Gastrocnemius medialis (tissue), 4 donors: ENCODE measurements at regions not wholly inside any gene's neighbourhood (a gene's known extent, or its start where the extent isn't known, plus 50 kb on each side); places are given as distances from the start of the nearest gene placed in this dataset.

Experiments used
- ATAC-seq, 2 donors: fragments of 150-250 bp; one replicate each; pipeline ENCODE4 v1.9.1; 2016
- DNase-seq, 2 donors: peaks; one replicate each; pipeline ENCODE4 v3.0.0-alpha.2; 2019
- H3K27ac ChIP-seq, 4 donors: fragments of 200-600 bp; sonication (generic); 1 replicate in 1 of 4; 2 replicates in 3 of 4; pipeline ENCODE4 v1.5.1; 2016 to 2018; ENCODE audit warnings: mild to moderate bottlenecking in 2 of 4, moderate library complexity in 1 of 4
- H3K27me3 ChIP-seq, 3 donors: fragments of 200-600 bp; sonication (generic) in 2 of 3; 1 replicate in 1 of 3; 2 replicates in 2 of 3; pipeline versions ENCODE4 v1.5.1 to v1.6.0; 2016 to 2019; ENCODE audit warnings: mild to moderate bottlenecking in 1 of 3, moderate library complexity in 1 of 3
- H3K36me3 ChIP-seq, 2 donors: fragments of 200-600 bp; sonication (generic) in 1 of 2; one replicate each; pipeline ENCODE4 v1.5.1; 2017 to 2018
- H3K4me1 ChIP-seq, 2 donors: fragments of 200-600 bp; sonication (generic) in 1 of 2; one replicate each; pipeline ENCODE4 v1.5.1; 2016 to 2017; ENCODE audit warnings: mild to moderate bottlenecking in 2 of 2
- H3K4me3 ChIP-seq, 4 donors: fragments of 200-600 bp; sonication (generic) in 3 of 4; 1 replicate in 1 of 4; 2 replicates in 3 of 4; pipeline ENCODE4 v1.5.1; 2016 to 2019; ENCODE audit warnings: mild to moderate bottlenecking in 2 of 4
- H3K9me3 ChIP-seq, 3 donors: fragments of 200-600 bp; sonication (generic) in 2 of 3; 1 replicate in 1 of 3; 2 replicates in 2 of 3; pipeline ENCODE4 v1.5.1; 2016 to 2019
- POLR2A ChIP-seq, 2 donors: fragments of 450-650 bp; IDR thresholded peaks; one replicate each; pipeline ENCODE4 v1.6.1; 2017; ENCODE audit warnings: antibody characterized with exemption in 2 of 2, mild to moderate bottlenecking in 2 of 2, moderate library complexity in 2 of 2
- in situ Hi-C, 4 donors: fragments of 200-750 bp; cut with MboI; loops; one replicate each; pipeline versions ENCODE4 v1.15.0 to v1.8.0; 2017; ENCODE audit warnings: low sequenced_read_pairs in 4 of 4
- intact Hi-C: fragments of 100-400 bp; cut with DNase I; formaldehyde crosslinking; loops from one replicate; pipeline ENCODE4 v1.15.1; 2023; ENCODE audit warnings: low total_unique reads
- TF ChIP-seq, protein P1 (sequence below), 5 experiments: fragments of 450-650 bp in 3 of 5; fragments of 200-600 bp in 2 of 5; sonication (generic) in 2 of 5; IDR thresholded peaks in 4 of 5; conservative IDR thresholded peaks in 1 of 5; 1 replicate in 4 of 5; 2 replicates in 1 of 5; pipeline ENCODE4 v1.5.1; 2016 to 2019; ENCODE audit warnings: antibody characterized with exemption in 5 of 5, mild to moderate bottlenecking in 3 of 5, moderate library complexity in 3 of 5

DNA sequence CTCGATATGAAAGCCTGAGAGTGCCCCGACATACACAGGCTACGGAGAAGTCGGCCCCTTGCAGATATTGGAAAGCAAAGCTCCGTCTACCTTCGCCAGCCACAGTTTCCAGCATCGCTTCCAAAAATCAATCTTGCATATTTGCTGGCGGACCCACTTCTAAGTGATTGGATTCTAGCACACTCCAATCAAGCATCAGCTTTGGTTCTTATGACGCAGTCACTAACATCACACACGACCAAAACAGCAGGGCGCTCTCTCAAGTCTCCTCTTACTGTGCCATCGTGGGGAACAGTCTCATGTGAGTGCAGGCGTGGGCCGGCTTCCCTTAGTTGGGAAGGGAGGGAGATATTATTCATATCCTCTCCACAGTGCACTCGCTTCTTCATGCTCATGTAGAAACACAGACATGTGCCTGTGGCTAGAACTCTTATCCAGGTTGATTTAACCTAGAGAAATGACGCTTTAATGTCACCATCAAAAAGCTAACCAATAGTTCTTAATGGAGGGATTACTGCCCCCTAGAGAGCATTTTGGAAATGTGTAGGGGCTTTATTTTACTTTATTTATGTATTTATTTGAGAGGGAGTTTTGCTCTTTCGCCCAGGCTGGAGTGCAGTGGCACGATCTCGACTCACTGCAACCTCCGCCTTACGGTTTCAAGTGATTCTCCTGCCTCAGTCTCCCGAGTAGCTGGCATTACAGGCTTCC, 229.8 kb downstream of the SOD2 start:
- intact Hi-C loops (no loop called here), in situ Hi-C loops (no loop called here)
- TF ChIP-seq, protein P1, sequence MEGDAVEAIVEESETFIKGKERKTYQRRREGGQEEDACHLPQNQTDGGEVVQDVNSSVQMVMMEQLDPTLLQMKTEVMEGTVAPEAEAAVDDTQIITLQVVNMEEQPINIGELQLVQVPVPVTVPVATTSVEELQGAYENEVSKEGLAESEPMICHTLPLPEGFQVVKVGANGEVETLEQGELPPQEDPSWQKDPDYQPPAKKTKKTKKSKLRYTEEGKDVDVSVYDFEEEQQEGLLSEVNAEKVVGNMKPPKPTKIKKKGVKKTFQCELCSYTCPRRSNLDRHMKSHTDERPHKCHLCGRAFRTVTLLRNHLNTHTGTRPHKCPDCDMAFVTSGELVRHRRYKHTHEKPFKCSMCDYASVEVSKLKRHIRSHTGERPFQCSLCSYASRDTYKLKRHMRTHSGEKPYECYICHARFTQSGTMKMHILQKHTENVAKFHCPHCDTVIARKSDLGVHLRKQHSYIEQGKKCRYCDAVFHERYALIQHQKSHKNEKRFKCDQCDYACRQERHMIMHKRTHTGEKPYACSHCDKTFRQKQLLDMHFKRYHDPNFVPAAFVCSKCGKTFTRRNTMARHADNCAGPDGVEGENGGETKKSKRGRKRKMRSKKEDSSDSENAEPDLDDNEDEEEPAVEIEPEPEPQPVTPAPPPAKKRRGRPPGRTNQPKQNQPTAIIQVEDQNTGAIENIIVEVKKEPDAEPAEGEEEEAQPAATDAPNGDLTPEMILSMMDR (IDR thresholded peaks at IDR 0.05 in 4 of 5, conservative IDR thresholded peaks at IDR 0.05 in 1 of 5) = no peak
- ATAC-seq (no peak), DNase-seq (no peak)
- no peaks in the 10 kb centered on the region for H3K9me3 ChIP-seq
- no peak overlapping the region for H3K4me3 ChIP-seq
- H3K4me1 ChIP-seq = no peaks in the 10 kb centered on the region
- H3K36me3 ChIP-seq = no peaks in the 10 kb centered on the region
- no peaks in the 10 kb centered on the region for H3K27me3 ChIP-seq
- H3K27ac ChIP-seq = no peak overlapping the region

DNA sequence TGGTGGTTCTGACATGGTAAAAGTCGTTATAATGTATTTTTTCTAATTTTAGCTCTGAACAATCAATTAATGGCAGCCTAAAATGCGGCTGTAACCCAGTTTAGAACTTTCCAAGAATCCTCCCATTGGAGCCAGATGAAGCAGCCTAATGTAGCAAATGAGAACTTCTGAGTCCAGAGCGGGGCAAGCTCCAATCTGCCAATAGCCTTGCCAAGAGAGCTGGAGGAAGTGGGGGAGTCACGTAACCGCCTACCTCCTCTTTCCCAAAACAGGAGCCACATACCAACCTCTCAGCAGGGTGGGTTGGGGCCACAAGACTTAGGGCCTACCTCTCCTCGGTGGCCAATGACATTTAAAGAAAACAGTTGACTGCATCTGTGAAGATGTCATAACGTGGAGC, 230.6 kb downstream of the SOD2 start:
- intact Hi-C loops = no loop called here
- H3K4me1 ChIP-seq = no peaks in the 10 kb centered on the region
- in situ Hi-C loops = no loop called here
- no peak overlapping the region for H3K4me3 ChIP-seq
- H3K27ac ChIP-seq = no peak overlapping the region
- no peak for ATAC-seq
- TF ChIP-seq, protein P1 (IDR thresholded peaks at IDR 0.05 in 4 of 5, conservative IDR thresholded peaks at IDR 0.05 in 1 of 5) = no peak
- TF ChIP-seq POLR2A (IDR thresholded peaks at IDR 0.05) = no peak
- no peaks in the 10 kb centered on the region for H3K9me3 ChIP-seq
- DNase-seq = no peak
- no peaks in the 10 kb centered on the region for H3K36me3 ChIP-seq
- H3K27me3 ChIP-seq = no peaks in the 10 kb centered on the region

DNA sequence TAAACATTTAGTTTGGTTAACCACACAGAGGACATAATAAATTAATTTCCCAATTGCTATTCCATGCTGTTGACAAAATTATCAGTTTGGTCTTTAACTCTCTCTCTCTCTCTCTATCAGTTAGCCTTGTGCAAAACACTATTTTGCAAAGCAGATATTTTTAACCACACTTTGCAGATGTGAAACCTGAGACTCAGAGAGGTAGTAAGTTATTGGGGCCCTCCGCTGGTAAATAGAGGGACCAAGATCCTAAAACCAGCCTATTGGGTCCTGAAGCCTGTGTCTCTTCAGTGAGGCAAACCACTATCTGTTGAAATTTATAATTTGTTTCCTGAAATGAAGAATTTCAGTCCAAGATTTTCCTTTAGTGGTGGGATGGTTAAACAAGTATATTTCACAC, 231.0 kb downstream of the SOD2 start:
- ATAC-seq (no peak), DNase-seq (no peak)
- H3K4me3 ChIP-seq = no peak overlapping the region
- H3K27me3 ChIP-seq = no peaks in the 10 kb centered on the region
- H3K4me1 ChIP-seq = no peaks in the 10 kb centered on the region
- TF ChIP-seq, protein P1 (IDR thresholded peaks at IDR 0.05 in 4 of 5, conservative IDR thresholded peaks at IDR 0.05 in 1 of 5) = no peak
- TF ChIP-seq POLR2A (IDR thresholded peaks at IDR 0.05) = no peak
- in situ Hi-C loops = no loop called here
- no peaks in the 10 kb centered on the region for H3K9me3 ChIP-seq
- H3K36me3 ChIP-seq = no peaks in the 10 kb centered on the region
- intact Hi-C loops = no loop called here
- no peak overlapping the region for H3K27ac ChIP-seq

DNA sequence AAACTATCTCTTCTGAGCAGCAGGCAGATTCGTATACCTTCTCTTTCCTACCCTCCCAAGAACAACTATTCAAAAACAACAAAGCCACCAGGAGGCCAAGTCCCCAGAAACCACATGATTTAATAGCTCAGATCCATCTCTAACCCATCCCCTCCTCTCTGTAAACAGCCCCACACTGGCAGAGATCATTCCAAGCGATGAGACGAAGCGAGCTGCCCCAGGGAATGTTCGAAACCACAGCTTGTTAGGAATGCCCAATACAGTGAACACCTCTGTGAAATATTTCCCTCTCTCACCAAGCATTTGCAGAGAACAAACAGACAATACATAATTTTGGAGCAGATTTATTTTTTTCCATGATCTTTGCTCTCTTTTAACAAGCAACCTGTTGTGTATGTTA, 231.8 kb downstream of the SOD2 start:
- DNase-seq = no peak
- TF ChIP-seq, protein P1 (IDR thresholded peaks at IDR 0.05 in 4 of 5, conservative IDR thresholded peaks at IDR 0.05 in 1 of 5) = no peak
- no peak for TF ChIP-seq POLR2A (IDR thresholded peaks at IDR 0.05)
- no peak overlapping the region for H3K4me3 ChIP-seq
- in situ Hi-C loops = no loop called here
- intact Hi-C loops = no loop called here
- no peaks in the 10 kb centered on the region for H3K36me3 ChIP-seq
- H3K27ac ChIP-seq = no peak overlapping the region
- no peaks in the 10 kb centered on the region for H3K9me3 ChIP-seq
- ATAC-seq = no peak
- no peaks in the 10 kb centered on the region for H3K4me1 ChIP-seq
- H3K27me3 ChIP-seq = no peaks in the 10 kb centered on the region

DNA sequence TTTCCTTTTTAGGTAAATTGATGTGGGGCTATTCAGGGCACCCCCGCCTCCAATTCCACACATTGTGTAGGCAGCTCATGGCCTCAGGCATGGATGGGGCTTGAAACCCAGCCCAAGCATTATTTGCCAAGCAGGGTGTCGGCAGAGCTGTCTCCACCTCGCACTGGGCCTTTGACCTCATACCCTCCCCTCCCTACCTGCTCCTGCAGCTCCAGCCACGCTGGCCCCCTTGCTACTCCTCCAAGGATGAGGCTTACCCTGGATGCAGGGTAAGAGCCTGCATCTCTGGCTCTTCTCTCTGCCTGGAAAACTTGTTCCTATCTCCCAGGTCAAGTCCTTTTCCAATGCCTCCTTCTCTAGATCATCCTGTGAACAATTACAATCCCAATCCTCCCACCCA, 232.6 kb downstream of the SOD2 start:
- Histone ChIP-seq H3K4me1 (no peaks in the 10 kb centered on the region), H3K27me3 (no peaks in the 10 kb centered on the region), H3K4me3 (no peak overlapping the region), H3K36me3 (no peaks in the 10 kb centered on the region), H3K9me3 (no peaks in the 10 kb centered on the region), H3K27ac (no peak overlapping the region)
- DNase-seq = no peak
- ATAC-seq = no peak
- intact Hi-C loops = no loop called here
- TF ChIP-seq, protein P1 (IDR thresholded peaks at IDR 0.05 in 4 of 5, conservative IDR thresholded peaks at IDR 0.05 in 1 of 5) = no peak
- no peak for TF ChIP-seq POLR2A (IDR thresholded peaks at IDR 0.05)
- in situ Hi-C loops = no loop called here
